Left renal cortex interstitium (tissue), 4 donors: ENCODE measurements at regions not wholly inside any gene's neighbourhood (a gene's known extent, or its start where the extent isn't known, plus 50 kb on each side); places are given as distances from the start of the nearest gene placed in this dataset.

Source experiments
- DNase-seq, 4 donors: peaks; one replicate each; pipeline ENCODE4 v3.0.0-alpha.2; 2013; ENCODE audit warnings: low read depth in 4 of 4, low spot score in 2 of 4, missing footprints in 1 of 4

- DNase-seq, result no peak
Observed at GRCh38 chr4:11342401-11342800, 86.3 kb downstream of the HS3ST1 start.

GRCh38 chr4:11341337-11342043 is 87.2 kb downstream of the HS3ST1 start:
- DNase-seq, result no peak

GRCh38 chr4:11338956-11339782 is 89.5 kb downstream of the HS3ST1 start:
- DNase-seq, result no peak

GRCh38 chr4:11337287-11337686 is 91.4 kb downstream of the HS3ST1 start:
- no peak for DNase-seq

DNA sequence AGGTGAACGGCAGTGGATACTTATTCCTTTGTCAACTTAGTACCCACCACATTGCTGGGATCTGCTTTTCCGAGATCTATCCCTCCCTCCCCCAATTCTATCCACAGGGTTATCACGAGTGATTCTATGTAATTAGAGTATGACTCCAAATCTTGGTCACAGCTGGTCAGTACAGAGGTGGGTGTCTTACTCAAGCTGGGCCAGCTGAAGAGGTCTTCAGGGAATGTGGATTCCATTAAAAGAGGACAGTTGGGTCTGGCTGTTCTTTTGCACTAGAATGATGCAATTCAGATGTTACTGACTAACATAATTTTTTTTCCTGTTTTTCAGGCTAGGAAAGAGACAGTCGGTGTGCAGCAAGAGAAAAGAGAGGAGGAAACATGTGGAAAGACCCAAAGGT is 92.3 kb downstream of the HS3ST1 start:
- DNase-seq, result no peak

DNA sequence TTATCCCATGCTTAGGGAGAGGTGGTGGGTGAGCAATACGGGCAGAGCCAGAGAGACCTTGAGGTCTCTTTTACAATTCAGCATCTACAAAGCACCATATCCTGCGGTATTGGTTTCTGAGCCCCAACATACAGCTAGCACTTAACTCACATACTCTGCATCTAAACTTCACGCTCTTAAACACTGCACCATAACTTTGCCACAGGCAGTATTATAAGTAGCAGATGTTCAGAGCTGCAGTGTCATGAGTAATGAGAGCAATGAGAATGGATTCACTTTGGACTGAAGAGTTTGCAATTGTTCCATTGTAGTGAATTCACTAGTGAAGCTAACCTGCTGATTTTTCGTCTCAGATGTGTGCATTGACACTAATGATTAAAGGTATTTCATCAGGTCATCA is 93.8 kb downstream of the HS3ST1 start:
- DNase-seq, result no peak

DNA sequence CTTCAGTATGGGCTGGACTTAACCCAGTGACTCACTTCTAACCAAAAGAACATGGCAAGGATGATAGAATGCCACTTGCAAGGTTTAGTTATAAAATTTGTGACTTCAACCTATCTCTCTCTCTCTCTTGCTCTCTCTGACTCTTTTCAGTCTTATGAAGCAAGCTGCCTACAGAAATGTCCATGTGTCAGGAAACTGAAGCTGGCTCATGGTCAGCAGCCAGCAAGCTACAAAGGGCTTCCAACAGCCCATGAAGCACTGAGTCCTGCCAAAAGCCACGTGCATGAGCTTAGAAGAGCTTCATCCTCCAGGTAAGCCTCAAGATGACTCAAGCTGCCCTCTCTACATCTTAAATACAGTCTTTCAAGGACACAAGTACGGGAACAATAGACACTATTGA is 100.3 kb downstream of the HS3ST1 start:
- DNase-seq, result no peak

DNA sequence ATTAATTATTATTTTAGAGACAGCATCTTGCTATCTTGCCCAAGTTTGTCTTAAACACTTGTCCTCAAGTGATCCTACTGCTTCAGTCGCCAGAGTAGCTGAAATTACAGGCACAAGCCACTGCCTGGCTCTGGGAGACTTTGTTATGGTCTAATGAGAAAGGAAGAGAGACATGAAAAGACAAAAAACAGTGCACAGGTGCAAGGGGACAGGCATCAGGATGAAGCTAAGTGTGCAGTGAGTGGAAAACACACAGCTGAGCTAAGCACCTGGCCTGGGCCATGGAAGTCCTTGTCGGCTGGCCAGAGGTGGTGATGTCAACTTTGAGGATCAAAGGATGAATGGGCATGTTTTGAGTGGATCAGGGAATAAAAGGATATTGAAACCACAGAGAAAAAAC is 102.7 kb downstream of the HS3ST1 start:
- no peak for DNase-seq

- no peak for DNase-seq
Observed at GRCh38 chr4:11323771-11324170, 104.9 kb downstream of the HS3ST1 start.

DNA sequence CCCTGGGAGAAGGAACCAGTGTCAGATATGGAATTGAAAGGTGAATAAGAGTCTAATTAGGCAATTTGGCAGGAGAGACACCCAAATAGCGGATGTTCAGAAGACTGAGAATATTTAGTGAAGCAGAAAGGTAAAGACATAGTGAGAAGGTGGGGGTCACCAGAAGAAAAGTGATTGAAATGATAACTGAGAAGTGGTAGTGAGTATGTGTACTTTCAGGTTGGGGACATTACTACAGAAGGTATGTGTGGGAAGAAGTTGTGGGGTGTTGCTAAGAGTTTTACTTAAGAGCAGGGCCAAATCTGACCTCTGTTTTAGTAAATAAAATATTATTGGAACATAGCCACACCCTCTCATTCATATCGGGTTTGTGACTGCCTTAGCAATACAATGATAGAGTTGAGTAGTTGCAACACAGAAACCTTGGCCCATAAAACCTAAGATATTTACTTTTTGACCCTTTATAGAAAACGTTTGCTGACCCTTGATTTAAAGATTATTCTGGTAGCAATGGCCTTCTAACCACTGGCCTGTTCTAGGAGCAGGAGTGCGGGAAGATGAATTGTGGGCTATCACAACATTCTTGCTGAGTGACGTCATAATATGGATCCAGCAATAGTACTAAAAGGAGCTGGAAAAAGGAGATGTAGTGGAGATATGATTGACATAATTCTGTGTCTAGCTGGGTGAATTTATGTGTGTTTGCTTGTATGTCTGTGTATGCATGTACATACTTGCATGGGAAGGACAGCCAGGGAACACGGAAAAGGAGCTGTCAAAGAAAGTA is 115.3 kb downstream of the HS3ST1 start:
- no peak for DNase-seq

DNA sequence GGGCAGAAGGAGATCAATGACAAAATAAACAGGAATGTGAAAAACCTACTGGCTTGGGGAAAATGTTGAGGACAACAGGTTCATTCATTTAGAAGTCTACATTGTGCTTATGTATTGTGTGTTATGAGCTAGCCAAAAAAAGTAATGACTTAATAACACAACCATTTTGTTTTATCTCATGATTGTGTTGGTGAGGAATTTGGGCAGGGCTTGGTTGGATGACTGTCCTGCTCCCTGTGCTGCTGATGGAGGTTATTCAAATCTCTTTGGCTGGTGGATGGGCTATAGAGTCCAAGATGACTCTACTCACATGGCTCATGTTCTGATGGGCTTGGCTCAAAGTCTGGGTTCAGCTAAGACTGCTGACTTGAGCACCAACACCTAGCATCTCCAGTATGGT is 116.3 kb downstream of the HS3ST1 start:
- DNase-seq, result no peak

GRCh38 chr4:11301075-11301660 is 127.5 kb downstream of the HS3ST1 start:
- DNase-seq, result no peak

DNA sequence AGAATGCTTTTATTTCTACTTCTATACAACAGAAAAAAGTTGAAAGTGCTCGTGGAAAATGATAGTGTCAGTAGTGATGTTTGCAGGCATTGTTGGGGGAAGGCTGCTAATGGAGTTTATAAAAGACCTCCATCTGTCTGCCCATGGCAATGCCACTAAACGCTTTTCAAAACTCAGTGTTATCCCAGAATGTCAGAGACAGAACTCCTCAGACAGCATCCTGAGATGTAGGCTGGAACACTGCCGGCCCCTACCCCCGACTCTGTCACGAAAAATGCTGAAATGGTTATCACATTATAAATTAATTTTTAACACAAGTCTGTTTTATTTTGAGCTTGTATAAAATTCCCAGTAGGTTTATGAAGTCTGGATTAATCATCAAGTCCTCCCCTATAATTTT is 128.9 kb downstream of the HS3ST1 start:
- DNase-seq, result no peak

GRCh38 chr4:11299016-11299415 is 129.7 kb downstream of the HS3ST1 start:
- no peak for DNase-seq

- no peak for DNase-seq
Observed at GRCh38 chr4:11298451-11298850, 130.2 kb downstream of the HS3ST1 start.

DNA sequence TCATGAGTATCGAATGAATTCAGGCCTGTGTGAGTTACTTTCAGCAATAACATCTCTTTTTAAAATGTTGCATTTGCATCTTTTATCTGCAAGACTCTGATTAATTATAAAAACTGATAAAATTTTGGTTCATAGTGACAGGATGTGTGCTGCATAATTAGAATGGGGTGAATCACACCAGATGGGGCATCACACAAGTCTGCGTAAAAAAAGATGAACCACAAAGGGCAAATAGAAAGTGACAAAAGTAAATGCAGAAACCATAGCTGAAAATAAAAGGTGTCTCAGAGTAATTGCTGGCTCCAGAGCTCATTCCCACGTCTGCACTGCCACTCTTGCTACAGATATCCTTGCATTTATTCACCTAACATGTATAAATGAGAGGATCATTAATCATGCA is 131.1 kb downstream of the HS3ST1 start:
- DNase-seq, result no peak

GRCh38 chr4:11297201-11297600 is 131.5 kb downstream of the HS3ST1 start:
- no peak for DNase-seq

DNA sequence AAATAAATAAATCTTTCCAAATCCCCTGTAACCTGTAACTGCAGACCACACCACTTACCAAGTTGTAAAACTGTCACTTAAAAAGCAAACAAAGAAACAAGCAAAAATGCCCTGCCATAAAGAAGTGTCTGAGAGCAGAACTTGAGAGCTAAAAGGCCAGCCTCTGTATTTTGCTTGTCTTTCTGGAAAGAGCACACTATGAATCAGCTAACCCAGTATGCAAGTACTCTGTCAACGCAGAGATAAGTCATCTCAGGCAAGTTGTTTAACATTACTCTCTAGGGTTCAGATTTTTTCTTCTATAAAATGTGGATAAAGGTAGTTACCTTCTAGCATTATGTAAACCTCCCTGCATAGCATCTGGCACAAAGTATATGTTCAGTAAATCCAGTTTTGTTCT is 134.8 kb downstream of the HS3ST1 start:
- no peak for DNase-seq

GRCh38 chr4:11287055-11287454 is 141.6 kb downstream of the HS3ST1 start:
- DNase-seq, result no peak

DNA sequence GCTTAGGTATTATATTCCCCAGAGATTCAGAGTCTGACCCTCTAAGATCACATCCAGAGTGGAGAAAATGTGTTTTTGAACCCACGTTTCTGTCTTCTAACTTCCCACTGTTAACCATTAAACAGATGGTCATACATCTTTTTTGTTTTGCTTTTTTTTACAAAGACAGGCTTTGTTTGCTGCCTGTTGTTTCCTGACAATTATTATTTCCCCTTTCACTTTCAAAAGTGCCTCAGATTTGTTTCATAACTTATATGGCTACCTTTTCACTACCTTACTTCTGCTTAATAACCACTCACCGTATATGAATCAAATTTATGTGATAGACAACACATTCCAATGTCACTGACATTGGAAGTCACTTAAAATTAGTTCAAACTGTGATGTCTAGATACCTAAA is 142.2 kb downstream of the HS3ST1 start:
- DNase-seq, result no peak

GRCh38 chr4:11281720-11282119 is 147.0 kb downstream of the HS3ST1 start:
- DNase-seq, result no peak
